ENCODE measurements at regions not wholly inside any gene's neighbourhood (a gene's known extent, or its start where the extent isn't known, plus 50 kb on each side); places are given as distances from the start of the nearest gene placed in this dataset.

- no peak for DNase-seq (ENCODE audit: low spot score)
These were observed 109.0 kb downstream of the NCOR2 start for GRCh38 chr12:124458220-124458991.

GRCh38 chr12:124457287-124458219 is 109.9 kb downstream of the NCOR2 start:
- peak; percentile 75 for DNase-seq (ENCODE audit: low spot score)

DNA sequence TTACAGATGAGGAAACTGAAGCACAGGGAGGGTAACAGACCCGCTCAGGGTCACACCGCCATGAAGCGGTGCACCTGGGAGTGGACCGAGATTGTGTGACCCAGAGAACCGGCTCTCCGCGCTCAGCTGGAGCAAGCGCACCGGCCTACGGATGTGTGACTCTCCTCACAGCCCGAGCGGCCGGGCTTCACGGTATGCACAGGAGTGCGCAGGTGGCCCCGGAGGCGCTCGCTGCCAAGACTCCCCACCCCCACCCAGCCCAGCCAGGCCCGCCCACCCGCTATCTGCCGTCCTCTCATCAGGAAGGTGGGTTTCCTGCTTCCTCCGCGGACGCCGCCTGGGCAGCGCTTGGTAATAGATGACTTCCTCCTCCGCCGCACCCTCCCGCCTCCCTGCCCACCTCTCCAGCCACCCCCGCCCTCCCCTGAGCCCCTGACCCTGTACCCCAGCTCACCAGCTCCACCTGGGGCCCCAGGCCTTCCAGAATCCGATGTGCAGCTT is 110.7 kb downstream of the NCOR2 start:
- no peak for DNase-seq (ENCODE audit: low spot score)

GRCh38 chr12:124456133-124456651 is 111.2 kb downstream of the NCOR2 start:
- DNase-seq (ENCODE audit: low spot score), result no peak

- DNase-seq (ENCODE audit: low spot score), result no peak
These were observed 112.1 kb downstream of the NCOR2 start for GRCh38 chr12:124455336-124455735.

GRCh38 chr12:124454735-124455134 is 112.7 kb downstream of the NCOR2 start:
- DNase-seq (ENCODE audit: low spot score), result no peak

- DNase-seq (ENCODE audit: low spot score), result no peak
These were observed 113.1 kb downstream of the NCOR2 start for GRCh38 chr12:124454352-124454725.

GRCh38 chr12:124453419-124454351 is 113.7 kb downstream of the NCOR2 start:
- no peak for DNase-seq (ENCODE audit: low spot score)

GRCh38 chr12:124452576-124453331 is 114.7 kb downstream of the NCOR2 start:
- DNase-seq (ENCODE audit: low spot score), result no peak

- no peak for DNase-seq (ENCODE audit: low spot score)
These were observed 115.7 kb downstream of the NCOR2 start for GRCh38 chr12:124451637-124452243.

DNA sequence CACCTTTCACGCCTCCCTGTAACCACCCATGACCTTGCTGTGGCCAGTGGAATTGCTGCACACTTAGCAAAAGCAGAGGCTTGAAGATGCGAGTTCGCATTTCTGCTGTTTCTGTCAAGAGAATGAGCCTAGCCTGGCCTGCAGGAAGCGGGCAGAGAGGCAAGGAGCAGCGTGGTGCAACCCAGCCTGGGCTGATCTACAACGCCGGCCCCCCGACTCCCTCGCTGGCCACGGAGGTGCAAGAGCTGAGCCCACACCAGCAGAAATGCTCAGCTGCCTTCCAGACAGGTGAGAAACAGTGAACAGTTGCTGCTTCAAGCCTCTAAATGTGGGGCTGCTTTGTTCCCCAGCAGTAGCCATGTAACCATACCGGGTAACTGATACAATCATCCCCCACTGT is 116.4 kb downstream of the NCOR2 start:
- no peak for DNase-seq (ENCODE audit: low spot score)

DNA sequence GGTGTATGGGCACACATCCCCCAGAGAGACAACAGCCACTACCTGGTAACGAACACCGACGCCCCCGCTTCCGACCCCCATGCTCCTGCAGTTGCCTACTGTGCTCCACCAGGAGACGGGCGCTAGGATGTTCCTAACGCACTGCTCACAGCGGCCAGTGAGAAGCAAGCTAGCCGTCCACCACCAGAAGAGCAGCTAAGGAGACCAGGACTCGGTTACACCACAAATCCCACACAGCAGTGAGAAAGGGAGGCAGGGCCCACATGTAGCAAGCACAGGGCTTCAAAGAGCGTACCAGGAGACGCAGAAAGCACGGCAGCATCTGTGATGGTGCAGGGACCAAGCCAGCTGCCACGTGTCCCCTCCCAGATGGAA is 117.0 kb downstream of the NCOR2 start:
- no peak for DNase-seq (ENCODE audit: low spot score)

- DNase-seq (ENCODE audit: low spot score), result no peak
These were observed 117.6 kb downstream of the NCOR2 start for GRCh38 chr12:124449623-124450375.

DNA sequence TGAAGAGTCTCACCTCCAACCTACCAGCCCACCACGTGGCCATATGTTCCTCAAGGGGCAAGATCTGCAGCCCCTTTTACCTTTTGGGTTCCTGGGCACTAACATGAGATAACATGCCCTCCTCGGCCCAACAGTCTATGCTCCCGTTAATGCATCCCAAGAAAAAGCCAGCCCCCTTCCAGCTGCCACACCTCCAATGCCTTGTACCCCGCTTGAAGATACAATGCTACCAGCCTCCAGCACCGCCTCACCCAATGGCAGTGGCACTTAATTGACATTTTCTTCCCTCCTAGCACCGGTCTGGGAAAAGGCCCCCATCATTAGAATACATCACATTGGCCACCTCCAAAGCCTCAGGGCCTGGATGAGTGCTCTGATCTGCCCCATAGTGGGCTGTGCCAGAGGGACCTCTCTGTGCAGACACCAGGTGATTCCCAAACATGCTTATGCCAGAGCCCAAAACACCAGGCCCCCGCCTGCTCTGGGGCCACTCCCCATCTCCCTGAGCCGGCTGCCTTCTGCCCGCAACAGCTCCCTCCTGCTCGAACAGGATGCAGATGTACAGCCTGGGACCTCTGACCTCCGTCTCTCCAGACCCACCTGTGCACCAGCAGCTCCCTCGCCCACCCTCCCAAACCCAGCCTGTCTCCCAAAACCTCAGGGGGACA is 118.3 kb downstream of the NCOR2 start:
- DNase-seq (ENCODE audit: low spot score), result no peak

DNA sequence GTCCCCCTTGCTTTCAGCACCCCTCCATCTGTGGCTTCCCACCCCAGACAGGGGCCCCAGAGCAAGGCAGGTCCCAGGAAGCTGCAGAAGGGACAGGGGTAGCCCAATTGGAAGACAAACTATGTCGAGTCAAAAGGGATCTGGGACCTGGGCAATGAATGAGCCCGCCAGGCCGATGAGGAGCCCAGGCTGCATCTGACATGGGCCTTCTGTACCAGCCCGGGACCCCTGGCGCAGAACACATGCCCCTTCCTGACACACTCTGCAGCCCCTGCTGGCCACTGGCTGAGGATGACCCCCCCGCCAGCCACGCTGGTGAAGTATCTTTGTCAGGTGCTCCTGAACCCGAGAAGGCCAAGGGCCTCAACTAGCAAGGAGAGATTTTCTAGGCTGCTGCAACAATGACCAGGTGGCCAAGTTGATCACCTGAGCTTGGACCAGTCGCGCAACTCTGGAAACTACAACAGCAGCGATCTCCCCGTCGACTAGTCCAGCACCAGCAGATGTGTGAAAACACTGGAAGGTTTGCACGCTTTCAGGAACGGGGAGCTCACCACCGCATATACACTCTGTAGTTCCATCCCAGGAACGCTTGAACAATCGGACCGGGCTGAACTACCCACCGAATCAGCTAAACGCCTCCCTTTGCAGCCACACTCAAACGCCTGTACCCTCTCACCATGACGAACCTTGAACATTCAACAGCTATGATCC is 119.0 kb downstream of the NCOR2 start:
- DNase-seq (ENCODE audit: low spot score), result no peak

- DNase-seq (ENCODE audit: low spot score), result no peak
These were observed 121.0 kb downstream of the NCOR2 start for GRCh38 chr12:124446364-124446763.

DNA sequence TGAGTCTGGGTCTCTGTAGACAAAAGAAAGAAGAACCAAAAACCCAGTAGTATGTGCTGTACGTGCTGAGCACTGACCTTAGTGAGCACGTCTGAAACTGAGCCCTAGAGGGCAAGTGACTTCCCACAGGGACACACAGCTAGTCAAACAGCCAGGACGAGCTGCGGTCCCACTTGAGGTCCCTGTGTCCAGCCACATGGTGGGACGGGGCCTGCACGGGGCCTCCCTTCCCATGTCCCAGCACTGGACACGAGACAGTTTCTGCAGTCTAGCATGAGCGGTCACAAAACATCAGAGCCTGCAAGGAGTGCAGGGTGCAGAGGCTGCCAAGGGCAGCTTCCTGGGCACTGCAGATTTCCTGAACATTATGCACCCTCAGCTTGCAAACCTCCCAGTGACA is 121.6 kb downstream of the NCOR2 start:
- no peak for DNase-seq (ENCODE audit: low spot score)

GRCh38 chr12:124445121-124445718 is 122.2 kb downstream of the NCOR2 start:
- no peak for DNase-seq (ENCODE audit: low spot score)

All from COLO829 (cell line).